H9 (cell line): ENCODE measurements at regions not wholly inside any gene's neighbourhood (a gene's known extent, or its start where the extent isn't known, plus 50 kb on each side); places are given as distances from the start of the nearest gene placed in this dataset.

ENCODE experiments used
- DNase-seq: peaks from one replicate; pipeline ENCODE4 v3.0.0-alpha.2; 2017
- H2AFZ ChIP-seq: one replicate; pipeline ENCODE4 v1.6.1; 2013; ENCODE audit warnings: mild to moderate bottlenecking, low read length, control low read depth, moderate library complexity
- H2AK5ac ChIP-seq: 2 replicates; pipeline ENCODE4 v1.6.1; 2013; ENCODE audit warnings: low read length, control low read depth, mixed read lengths; ENCODE audit not compliant: insufficient read length
- H2BK120ac ChIP-seq: one replicate; pipeline ENCODE4 v1.6.1; 2013; ENCODE audit warnings: low read depth, mild to moderate bottlenecking, low read length, control low read depth, inconsistent platforms; ENCODE audit not compliant: poor library complexity, severe bottlenecking
- H2BK12ac ChIP-seq: 2 replicates; pipeline ENCODE4 v1.6.1; 2013; ENCODE audit warnings: low read length, control low read depth, mixed read lengths, low read depth; ENCODE audit not compliant: insufficient read length
- H2BK15ac ChIP-seq: 2 replicates; pipeline ENCODE4 v1.6.1; 2013; ENCODE audit warnings: low read depth, low read length, control low read depth
- H2BK20ac ChIP-seq: one replicate; pipeline ENCODE4 v1.6.1; 2013; ENCODE audit warnings: low read depth, mild to moderate bottlenecking, low read length, control low read depth, inconsistent platforms; ENCODE audit not compliant: poor library complexity, severe bottlenecking
- H2BK5ac ChIP-seq: 2 replicates; pipeline ENCODE4 v1.6.1; 2013; ENCODE audit warnings: low read length, control low read depth, mixed read lengths; ENCODE audit not compliant: insufficient read length
- H3K14ac ChIP-seq: 2 replicates; pipeline ENCODE4 v1.6.1; 2013; ENCODE audit warnings: low read length, control low read depth; ENCODE audit not compliant: insufficient read depth
- H3K18ac ChIP-seq: 2 replicates; pipeline ENCODE4 v1.6.1; 2013; ENCODE audit warnings: low read depth, mild to moderate bottlenecking, mixed read lengths, low read length, control low read depth; ENCODE audit not compliant: insufficient read length
- H3K23ac ChIP-seq: 2 replicates; pipeline ENCODE4 v1.6.1; 2013; ENCODE audit warnings: low read length, control low read depth, mixed read lengths, low read depth; ENCODE audit not compliant: insufficient read length
- H3K23me2 ChIP-seq: 2 replicates; pipeline ENCODE4 v1.6.1; 2013; ENCODE audit warnings: low read depth, mild to moderate bottlenecking, mixed read lengths, low read length, control low read depth; ENCODE audit not compliant: insufficient read length, poor library complexity, severe bottlenecking
- H3K27ac ChIP-seq: 2 replicates; pipeline ENCODE4 v1.5.1; 2013; ENCODE audit warnings: low read length, control low read depth, mixed read lengths, low read depth; ENCODE audit not compliant: insufficient read length
- H3K27me3 ChIP-seq: 2 replicates; pipeline ENCODE4 v1.6.1; 2013; ENCODE audit warnings: low read length, control low read depth, inconsistent platforms; ENCODE audit not compliant: insufficient read depth
- H3K4ac ChIP-seq: 2 replicates; pipeline ENCODE4 v1.6.1; 2013; ENCODE audit warnings: low read depth, mild to moderate bottlenecking, control low read depth, inconsistent platforms, low read length, moderate library complexity
- H3K4me1 ChIP-seq: 2 replicates; pipeline ENCODE4 v1.6.1; 2013; ENCODE audit warnings: low read length, control low read depth, inconsistent platforms; ENCODE audit not compliant: insufficient read depth
- H3K4me2 ChIP-seq: 2 replicates; pipeline ENCODE4 v1.6.1; 2013; ENCODE audit warnings: low read length, control low read depth, mixed read lengths; ENCODE audit not compliant: insufficient read length, insufficient read depth
- H3K56ac ChIP-seq: 2 replicates; pipeline ENCODE4 v1.6.1; 2013; ENCODE audit warnings: low read depth, mild to moderate bottlenecking, mixed read lengths, low read length, control low read depth; ENCODE audit not compliant: insufficient read length
- H3K79me1 ChIP-seq: 2 replicates; pipeline ENCODE4 v1.6.1; 2013; ENCODE audit warnings: low read depth, mild to moderate bottlenecking, moderate library complexity, low read length, control low read depth, inconsistent platforms; ENCODE audit not compliant: insufficient read depth, poor library complexity, severe bottlenecking
- H3K79me2 ChIP-seq: 2 replicates; pipeline ENCODE4 v1.6.1; 2013; ENCODE audit warnings: low read length, control low read depth, inconsistent platforms; ENCODE audit not compliant: insufficient read depth
- H3K9ac ChIP-seq: 2 replicates; pipeline ENCODE4 v1.6.1; 2013; ENCODE audit warnings: low read length, control low read depth, mixed read lengths; ENCODE audit not compliant: insufficient read length; ENCODE audit errors: extremely low read depth
- H3K9me3 ChIP-seq: one replicate; pipeline ENCODE4 v1.6.1; 2013; ENCODE audit warnings: low read depth, low read length, inconsistent platforms; ENCODE audit not compliant: control insufficient read depth
- H3T11ph ChIP-seq: one replicate; pipeline ENCODE4 v1.6.1; 2013; ENCODE audit warnings: mild to moderate bottlenecking, low read length, control low read depth, inconsistent platforms
- H4K20me1 ChIP-seq: one replicate; pipeline ENCODE4 v1.6.1; 2013; ENCODE audit not compliant: control insufficient read depth, insufficient read length, insufficient read depth
- H4K5ac ChIP-seq: 2 replicates; pipeline ENCODE4 v1.6.1; 2013; ENCODE audit warnings: low read depth, mild to moderate bottlenecking, mixed read lengths, low read length, control low read depth; ENCODE audit not compliant: insufficient read length
- H4K8ac ChIP-seq: replicated peaks from 2 replicates; pipeline ENCODE4 v1.6.1; 2013; ENCODE audit warnings: low read length, control low read depth, mixed read lengths, low read depth; ENCODE audit not compliant: insufficient read length
- H4K91ac ChIP-seq: 2 replicates; pipeline ENCODE4 v1.6.1; 2013; ENCODE audit warnings: low read depth, mild to moderate bottlenecking, moderate library complexity, mixed read lengths, low read length, control low read depth; ENCODE audit not compliant: insufficient read length
- H3K27ac Mint-ChIP-seq, 3 experiments: 2 replicates in 2 of 3; 3 replicates in 1 of 3; pipeline ENCODE4 v1.8.0; 2020 to 2021; ENCODE audit warnings: mixed read lengths in 3 of 3, mild to moderate bottlenecking in 1 of 3, moderate library complexity in 1 of 3
- H3K27me3 Mint-ChIP-seq: 2 replicates; pipeline ENCODE4 v1.8.0; 2021; ENCODE audit warnings: low read depth, mild to moderate bottlenecking, moderate library complexity, mixed read lengths
- H3K36me3 Mint-ChIP-seq, 3 experiments: 2 replicates in 2 of 3; 3 replicates in 1 of 3; pipeline ENCODE4 v1.8.0; 2020 to 2021; ENCODE audit warnings: low read depth in 3 of 3, mixed read lengths in 3 of 3; ENCODE audit not compliant: insufficient read depth in 1 of 3
- H3K4me1 Mint-ChIP-seq, 2 experiments: 2 replicates each; pipeline ENCODE4 v1.8.0; 2020; ENCODE audit warnings: mixed read lengths in 2 of 2
- H3K4me3 Mint-ChIP-seq, 2 experiments: 2 replicates in 1 of 2; 3 replicates in 1 of 2; pipeline ENCODE4 v1.8.0; 2020 to 2021; ENCODE audit warnings: mild to moderate bottlenecking in 2 of 2, mixed read lengths in 2 of 2, moderate library complexity in 1 of 2
- H3K9me3 Mint-ChIP-seq, 2 experiments: 2 replicates in 1 of 2; 3 replicates in 1 of 2; pipeline ENCODE4 v1.8.0; 2020; ENCODE audit warnings: mild to moderate bottlenecking in 2 of 2, mixed read lengths in 2 of 2, moderate library complexity in 1 of 2
- WGBS: extraction: QIAGEN DNeasy Blood & Tissue Kit; methylation state at CpG from one replicate; pipeline ENCODE4 v1.1.7; 2013; ENCODE audit warnings: missing lambda C conversion rate, low lambda C conversion rate, mixed read lengths; ENCODE audit not compliant: insufficient read length; ENCODE audit errors: extremely low coverage; 5-methylcytosine and 5-hydroxymethylcytosine counted together
- TF ChIP-seq, protein P1 (sequence below): fragments of 200-600 bp; sonication (generic); conservative IDR thresholded peaks from 3 replicates; pipeline ENCODE4 v1.8.0; 2021; ENCODE audit warnings: antibody characterized with exemption, mild to moderate bottlenecking

- no peak overlapping the region for H3K27ac ChIP-seq
- no CpG with 5 or more reads among the region's 3 CpGs for WGBS
- Mint-ChIP-seq H3K4me1 (peaks cover 20 to 29% of the 10 kb centered on the region in 2 experiments), H3K27me3 (peaks cover 72% of the 10 kb centered on the region), H3K27ac (no peak overlapping the region), H3K36me3 (peaks cover 0 to 2% (median 0%) of the 10 kb centered on the region in 3 experiments; a peak in 1 of 7 replicates), H3K4me3 (no peak overlapping the region), H3K9me3 (no peaks in the 10 kb centered on the region; a peak in 1 of 5 replicates)
- no peak overlapping the region for H2BK5ac ChIP-seq
- H4K20me1 ChIP-seq, result peaks cover 3% of the 10 kb centered on the region
- no peaks in the 10 kb centered on the region for H3K79me1 ChIP-seq
- no peak overlapping the region for H2BK15ac ChIP-seq
- no peak overlapping the region; the same call in 1 of the 2 replicates for H3K14ac ChIP-seq
- no peak overlapping the region for H2BK120ac ChIP-seq
- H3K4me2 ChIP-seq, result no peak overlapping the region
- H3K27me3 ChIP-seq, result no peaks in the 10 kb centered on the region; the same call in 1 of the 2 replicates
- no peak overlapping the region for H4K91ac ChIP-seq
- no peaks in the 10 kb centered on the region for H3K79me2 ChIP-seq
- no peak overlapping the region for H2AK5ac ChIP-seq
- no peak overlapping the region for H2BK12ac ChIP-seq
- no peaks in the 10 kb centered on the region for H3K23me2 ChIP-seq
- TF ChIP-seq, protein P1, sequence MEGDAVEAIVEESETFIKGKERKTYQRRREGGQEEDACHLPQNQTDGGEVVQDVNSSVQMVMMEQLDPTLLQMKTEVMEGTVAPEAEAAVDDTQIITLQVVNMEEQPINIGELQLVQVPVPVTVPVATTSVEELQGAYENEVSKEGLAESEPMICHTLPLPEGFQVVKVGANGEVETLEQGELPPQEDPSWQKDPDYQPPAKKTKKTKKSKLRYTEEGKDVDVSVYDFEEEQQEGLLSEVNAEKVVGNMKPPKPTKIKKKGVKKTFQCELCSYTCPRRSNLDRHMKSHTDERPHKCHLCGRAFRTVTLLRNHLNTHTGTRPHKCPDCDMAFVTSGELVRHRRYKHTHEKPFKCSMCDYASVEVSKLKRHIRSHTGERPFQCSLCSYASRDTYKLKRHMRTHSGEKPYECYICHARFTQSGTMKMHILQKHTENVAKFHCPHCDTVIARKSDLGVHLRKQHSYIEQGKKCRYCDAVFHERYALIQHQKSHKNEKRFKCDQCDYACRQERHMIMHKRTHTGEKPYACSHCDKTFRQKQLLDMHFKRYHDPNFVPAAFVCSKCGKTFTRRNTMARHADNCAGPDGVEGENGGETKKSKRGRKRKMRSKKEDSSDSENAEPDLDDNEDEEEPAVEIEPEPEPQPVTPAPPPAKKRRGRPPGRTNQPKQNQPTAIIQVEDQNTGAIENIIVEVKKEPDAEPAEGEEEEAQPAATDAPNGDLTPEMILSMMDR, result no peak
- H2BK20ac ChIP-seq, result no peak overlapping the region
- H3K56ac ChIP-seq, result no peak overlapping the region
- no peak overlapping the region for H3K18ac ChIP-seq
- H3K4me1 ChIP-seq, result no peaks in the 10 kb centered on the region; the same call in 1 of the 2 replicates
- DNase-seq, result no peak
- H3K23ac ChIP-seq, result no peak overlapping the region
- no peak overlapping the region for H3K4ac ChIP-seq
- H4K5ac ChIP-seq, result no peak overlapping the region
- H3K9me3 ChIP-seq, result no peaks in the 10 kb centered on the region
- H3K9ac ChIP-seq, result no peak overlapping the region
- H4K8ac ChIP-seq, result no peak overlapping the region
- H2AFZ ChIP-seq, result no peak overlapping the region
- H3T11ph ChIP-seq, result no peak overlapping the region
Observed at GRCh38 chr15:93138681-93139250, 49.8 kb upstream of the RGMA start.
